ENCODE measurements at regions not wholly inside any gene's neighbourhood (a gene's known extent, or its start where the extent isn't known, plus 50 kb on each side); places are given as distances from the start of the nearest gene placed in this dataset.

GRCh38 chr1:11338284-11338924 is 65.4 kb downstream of the UBIAD1 start:
- peak in 1 of 2 experiments; percentile 24 for DNase-seq

DNA sequence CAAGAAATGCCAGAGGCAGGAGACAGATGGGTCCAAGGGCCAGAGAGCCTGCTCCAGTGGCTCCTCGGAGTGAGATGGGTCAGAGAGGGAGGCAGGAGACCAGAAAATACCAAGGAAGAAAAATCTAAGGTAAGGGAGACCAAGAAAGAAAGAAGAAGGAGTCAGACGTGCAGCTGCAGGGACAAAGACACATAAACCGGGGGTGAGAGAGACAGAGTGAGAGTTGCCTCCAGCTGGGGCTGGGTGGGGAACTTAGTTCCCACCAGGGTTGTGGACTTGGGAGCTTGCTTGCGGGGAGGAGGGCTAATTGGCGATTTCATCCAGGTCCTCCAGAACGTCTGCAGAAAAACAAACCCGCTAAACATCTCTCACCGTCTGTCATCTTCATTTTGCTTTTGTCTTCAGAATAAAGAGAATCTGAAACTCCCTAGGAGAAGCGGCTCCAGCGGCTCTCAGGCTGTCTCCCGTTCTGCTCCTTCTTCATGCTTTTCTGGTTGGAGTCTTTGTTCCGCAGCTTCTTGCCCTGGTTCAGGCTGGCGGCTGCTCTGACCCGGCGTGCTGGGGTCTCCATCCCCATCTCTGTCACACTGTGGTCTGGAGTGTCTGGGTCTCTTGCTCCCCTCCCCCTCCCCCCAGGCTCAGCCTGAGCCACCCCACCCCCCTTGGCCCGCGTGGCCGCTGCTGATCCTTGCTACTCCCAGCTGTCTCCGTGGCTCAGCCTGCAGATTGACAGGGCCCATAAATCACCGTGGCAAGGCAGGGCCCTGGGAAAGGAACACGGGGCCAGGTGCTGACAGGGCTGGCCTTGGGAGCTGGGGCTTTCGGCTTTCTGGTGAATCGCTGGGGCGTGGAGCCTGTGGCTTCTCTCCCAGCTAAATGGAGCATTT is 66.6 kb downstream of the UBIAD1 start:
- peak; percentile 89 to 94 for DNase-seq

DNA sequence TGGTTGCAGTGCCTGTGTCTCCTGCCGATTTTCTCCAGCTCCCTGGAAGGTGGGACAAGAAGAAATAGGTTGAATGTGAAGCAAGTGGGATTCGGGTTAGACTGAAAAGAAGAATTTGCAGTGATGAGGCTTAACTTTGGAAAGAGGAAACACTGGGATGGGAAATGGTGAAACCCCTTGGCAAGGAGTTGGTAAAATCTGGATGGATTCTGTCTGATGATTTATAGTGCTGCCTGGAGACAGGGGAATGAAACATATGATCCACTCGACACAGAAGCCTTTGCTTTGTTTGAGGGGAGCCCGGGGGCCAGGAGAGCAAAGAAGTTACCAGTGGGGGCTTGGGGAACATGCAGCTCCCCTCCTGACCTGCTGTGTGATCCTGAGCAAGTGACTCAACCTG is 67.2 kb downstream of the UBIAD1 start:
- DNase-seq: no peak

- peak; percentile 68 to 80 for DNase-seq
These were observed 69.0 kb downstream of the UBIAD1 start for GRCh38 chr1:11341901-11342552.

- DNase-seq: peak; percentile 93 to 97
These were observed 69.6 kb downstream of the UBIAD1 start for GRCh38 chr1:11342621-11343032.

GRCh38 chr1:11345971-11346715 is 73.1 kb downstream of the UBIAD1 start:
- no peak for DNase-seq

GRCh38 chr1:11350265-11350664 is 77.3 kb downstream of the UBIAD1 start:
- DNase-seq: no peak

DNA sequence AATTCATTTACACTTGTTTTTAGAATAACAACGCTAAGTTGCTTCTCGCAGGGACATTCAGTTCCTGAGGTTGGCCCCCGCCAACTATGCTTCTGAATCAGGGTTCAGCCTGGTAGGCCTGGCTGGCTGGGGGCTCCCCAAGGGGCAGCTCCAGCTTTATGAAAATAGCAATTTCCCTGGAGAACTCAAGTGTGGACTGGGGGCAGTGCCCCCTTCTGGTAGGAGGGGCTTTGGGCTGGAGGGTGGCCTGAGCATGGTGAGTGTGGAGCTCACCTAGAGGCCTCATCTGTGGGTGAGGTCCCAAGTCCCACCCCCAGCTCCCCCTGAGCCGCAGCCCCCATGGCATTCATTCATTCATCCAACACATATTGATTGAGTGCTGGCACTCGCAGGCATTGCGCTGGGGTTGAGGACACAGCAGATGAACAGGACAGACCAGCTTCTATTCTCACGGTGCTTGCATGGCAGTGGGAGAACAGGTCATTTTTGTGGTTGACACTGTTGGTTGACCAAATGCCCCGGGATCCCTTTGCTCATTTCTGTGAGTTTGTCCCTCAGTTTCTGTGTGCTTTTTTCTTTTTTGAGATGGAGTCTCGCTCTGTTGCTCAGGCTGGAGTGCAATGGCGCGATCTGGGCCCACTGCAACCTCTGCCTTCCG is 79.2 kb downstream of the UBIAD1 start:
- DNase-seq: no peak

GRCh38 chr1:11352816-11353799 is 80.1 kb downstream of the UBIAD1 start:
- DNase-seq: no peak

DNA sequence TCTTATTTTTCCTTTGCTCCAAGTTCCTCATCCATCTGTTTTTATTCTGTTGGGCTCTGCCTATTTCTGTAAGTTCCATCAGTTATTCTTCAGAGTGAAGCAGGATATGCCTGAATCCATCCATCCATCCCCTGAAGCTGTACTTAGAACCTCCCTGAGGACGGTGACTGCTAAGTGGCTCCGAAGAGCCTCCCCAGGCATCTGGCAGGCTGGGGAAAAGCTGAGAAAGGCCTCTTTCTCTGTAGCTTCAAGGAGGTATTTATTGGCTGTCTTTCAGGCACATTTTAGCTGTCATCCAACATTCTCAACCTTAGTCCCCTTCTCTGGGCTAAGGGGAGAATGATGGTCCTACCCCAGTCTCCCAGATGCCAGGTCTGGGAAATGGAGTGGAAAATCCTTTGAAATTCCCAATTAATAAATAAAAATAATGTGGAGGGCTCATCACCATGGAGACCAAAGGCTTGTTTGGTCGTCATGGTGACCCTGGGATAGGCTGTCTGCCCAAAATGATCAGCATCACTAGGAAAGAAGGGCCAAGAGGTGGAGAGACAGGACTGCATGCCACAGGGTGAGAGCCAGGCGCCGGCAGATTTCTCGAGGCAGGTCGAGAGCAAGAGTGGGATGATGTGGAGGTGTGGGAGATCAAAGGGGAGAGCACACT is 82.0 kb downstream of the UBIAD1 start:
- peak; percentile 79 to 84 for DNase-seq

GRCh38 chr1:11355559-11356475 is 82.8 kb downstream of the UBIAD1 start:
- peak; percentile 95 to 97 for DNase-seq

- DNase-seq: no peak
These were observed 84.3 kb downstream of the UBIAD1 start for GRCh38 chr1:11357276-11357675.

- DNase-seq: peak; percentile 80 to 92
These were observed 86.0 kb downstream of the UBIAD1 start for GRCh38 chr1:11358984-11359383.

DNA sequence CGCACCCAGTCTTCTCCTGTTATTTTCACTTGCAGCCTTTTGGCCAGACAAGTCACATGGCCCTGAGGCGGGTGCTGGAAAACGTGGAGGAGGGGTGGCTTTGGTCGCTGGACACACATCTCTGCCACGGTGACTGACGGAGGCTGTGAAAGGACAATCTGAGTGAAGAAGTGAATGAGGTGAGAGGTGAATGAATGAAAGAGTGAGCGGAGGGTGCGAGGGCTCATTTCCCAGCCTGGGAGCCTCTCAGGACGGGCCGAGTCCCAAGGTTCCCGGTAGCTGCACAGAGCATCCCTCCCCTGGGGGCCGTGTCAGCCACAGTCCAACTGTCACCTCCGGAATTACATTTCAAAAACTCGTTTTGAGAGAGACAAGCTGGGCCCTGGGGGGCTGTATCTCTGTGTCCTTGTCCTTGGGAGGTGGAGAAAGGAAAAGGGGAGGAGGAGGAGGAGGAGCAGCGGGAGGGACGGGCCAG is 89.6 kb downstream of the UBIAD1 start:
- DNase-seq: peak; percentile 29 to 63

- peak in 1 of 2 experiments; percentile 10 for DNase-seq
These were observed 91.2 kb downstream of the UBIAD1 start for GRCh38 chr1:11364170-11364569.

DNA sequence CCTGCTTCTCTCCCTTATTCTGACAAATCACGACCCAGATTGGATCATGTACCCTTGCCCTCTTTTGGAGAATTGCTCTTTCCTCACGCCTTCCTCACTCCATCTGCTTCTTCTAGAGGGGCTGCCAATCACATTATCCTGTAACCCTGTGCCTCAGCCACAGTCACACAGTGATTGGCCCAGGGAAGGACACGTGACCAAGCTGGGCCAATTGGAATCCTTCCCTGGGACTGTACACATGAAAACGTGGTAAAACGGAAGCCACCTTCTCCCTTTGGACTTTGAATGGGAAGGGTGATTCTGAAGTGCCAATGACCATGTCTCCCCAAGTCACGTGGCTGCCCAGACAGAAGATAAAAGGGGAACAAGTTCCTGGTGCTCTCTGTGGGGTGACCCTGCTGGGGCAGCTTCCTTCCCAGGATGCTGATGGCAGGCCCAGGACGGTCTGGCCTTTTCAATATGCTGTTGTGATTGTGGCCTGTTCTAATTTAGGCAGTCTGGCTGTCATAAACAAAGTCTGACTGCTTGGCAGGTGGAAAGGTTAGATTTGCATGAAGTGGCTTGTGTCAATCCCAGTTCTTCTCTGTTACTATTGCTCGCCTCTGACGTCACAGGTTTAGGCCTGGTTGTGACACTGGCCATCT is 92.9 kb downstream of the UBIAD1 start:
- DNase-seq: no peak

DNA sequence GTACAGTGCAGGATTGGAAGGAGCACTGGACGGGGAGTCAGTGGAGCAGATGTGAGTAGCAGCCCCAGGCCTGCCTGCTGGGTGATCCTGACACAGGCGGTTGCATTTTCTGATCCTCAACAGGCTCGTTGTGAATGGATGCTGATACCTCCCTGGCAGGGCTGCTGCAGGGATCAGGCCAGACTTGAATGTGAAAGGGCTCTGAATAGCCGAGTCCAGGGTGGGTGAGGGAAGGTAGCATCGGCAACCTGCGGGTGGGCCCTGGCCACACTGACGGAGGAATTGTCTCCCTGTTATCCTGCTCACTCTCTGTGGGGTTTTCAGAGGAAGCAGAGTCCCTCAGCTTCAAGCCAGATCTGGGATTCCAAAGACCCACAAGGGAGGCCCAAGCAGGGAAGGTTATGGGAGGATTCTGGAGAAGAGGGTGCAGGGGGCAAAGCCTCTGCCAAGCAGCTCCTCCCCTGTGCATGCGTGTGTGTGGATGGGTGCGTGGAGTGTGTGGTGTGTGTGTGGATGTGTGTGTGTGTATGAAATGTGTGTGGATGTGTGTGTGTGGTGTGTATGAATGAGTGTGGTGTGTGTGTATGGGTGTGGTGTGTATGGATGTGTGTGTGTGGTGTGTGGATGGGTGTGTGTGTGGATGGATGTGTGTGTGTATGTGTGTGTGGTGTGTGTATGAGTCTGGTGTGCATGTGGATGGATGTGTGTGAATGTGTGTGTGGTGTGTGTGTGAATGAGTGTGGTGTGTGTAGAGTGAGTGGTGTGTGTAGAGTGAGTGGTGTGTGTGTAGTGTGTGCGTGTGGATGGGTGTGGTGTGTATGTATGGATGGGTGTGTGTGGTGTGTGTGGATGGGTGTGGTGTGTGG is 100.3 kb downstream of the UBIAD1 start:
- DNase-seq: no peak
